GM10248 (cell line): ENCODE measurements at regions not wholly inside any gene's neighbourhood (a gene's known extent, or its start where the extent isn't known, plus 50 kb on each side); places are given as distances from the start of the nearest gene placed in this dataset.
"Not testable (repeated sequence)": the region's sequence is repeated elsewhere in the genome, so short reads cannot be mapped to it uniquely, and the experiment has no call there.

Experiments used
- CTCF ChIA-PET: fragments of 300-600 bp; sonication (Branson Sonifier 250); formaldehyde crosslinking; extraction: SDS; loops from one replicate; lab custom pipeline; 2021; ENCODE audit warnings: antibody characterized with exemption; lab: Yijun Ruan, JAX
- POLR2A ChIA-PET: fragments of 350-650 bp; sonication (Branson Sonifier 250); formaldehyde crosslinking; extraction: SDS; loops from one replicate; lab custom pipeline; 2020; ENCODE audit warnings: antibody characterized with exemption; lab: Yijun Ruan, JAX
- DNase-seq: peaks from one replicate; pipeline ENCODE4 v3.0.0; 2012; ENCODE audit errors: extremely low spot score
- CTCF ChIP-seq: IDR thresholded peaks from 2 replicates; pipeline ENCODE4 v1.5.1; 2012; ENCODE audit warnings: mild to moderate bottlenecking, low read depth; ENCODE audit errors: extremely low read depth, missing control alignments, control extremely low read depth

GRCh38 chr15:62363913-62364312 is 198.8 kb upstream of the C2CD4B start:
- ChIA-PET POLR2A (no interaction called here), CTCF (no interaction called here)
- no peak for TF ChIP-seq CTCF
- no peak for DNase-seq

- POLR2A ChIA-PET, result no interaction called here
- CTCF ChIA-PET, result no interaction called here
- no peak for TF ChIP-seq CTCF
- no peak for DNase-seq
Measured at GRCh38 chr15:62365795-62366442, 200.8 kb upstream of the C2CD4B start.

GRCh38 chr15:62369454-62369853 is 204.4 kb upstream of the C2CD4B start:
- DNase-seq, result no peak
- POLR2A ChIA-PET, result no interaction called here
- CTCF ChIA-PET, result interaction anchor here (2.2 kb wide), 1 partner anchor 15 kb away, joined by 10 read pairs; no protein-coding TSS in a partner anchor
- no peak for TF ChIP-seq CTCF

GRCh38 chr15:62371683-62372082 is 206.6 kb upstream of the C2CD4B start:
- POLR2A ChIA-PET, DNase-seq, CTCF ChIA-PET: not testable (repeated sequence)

- ChIA-PET CTCF (no interaction called here), POLR2A (no interaction called here)
- DNase-seq, result no peak
- TF ChIP-seq CTCF, result no peak
Measured at GRCh38 chr15:62377736-62378480, 212.8 kb upstream of the C2CD4B start.

- DNase-seq, result no peak
- ChIA-PET POLR2A (no interaction called here), CTCF (no interaction called here)
- TF ChIP-seq CTCF, result no peak
Measured at GRCh38 chr15:62378772-62379498, 213.8 kb upstream of the C2CD4B start.
